ENCODE measurements at regions not wholly inside any gene's neighbourhood (a gene's known extent, or its start where the extent isn't known, plus 50 kb on each side); places are given as distances from the start of the nearest gene placed in this dataset.

- TF ChIP-seq CTCF (IDR thresholded peaks at IDR 0.05): no peak
- intact Hi-C loops (cut with DNase I): no loop called here
- no peaks in the 10 kb centered on the region for H3K9me3 ChIP-seq
- H3K4me3 ChIP-seq: no peak overlapping the region
- no peaks in the 10 kb centered on the region for H3K36me3 ChIP-seq
- H3K27me3 ChIP-seq: no peaks in the 10 kb centered on the region
- peaks cover 4 to 9% of the 10 kb centered on the region in 2 donors for H3K4me1 ChIP-seq
- DNase-seq (ENCODE audit: low spot score in 2 of 2): no peak
- H3K27ac ChIP-seq: no peak overlapping the region
Measured at GRCh38 chr1:2946999-2947690, 74.1 kb upstream of the ACTRT2 start.

- intact Hi-C loops (cut with DNase I): no loop called here
- Histone ChIP-seq H3K36me3 (no peaks in the 10 kb centered on the region), H3K4me3 (no peak overlapping the region), H3K27me3 (no peaks in the 10 kb centered on the region), H3K27ac (no peak overlapping the region), H3K4me1 (peaks cover 4 to 9% of the 10 kb centered on the region in 2 donors), H3K9me3 (no peaks in the 10 kb centered on the region)
- no peak for DNase-seq (ENCODE audit: low spot score in 2 of 2)
- no peak for TF ChIP-seq CTCF (IDR thresholded peaks at IDR 0.05)
Measured at GRCh38 chr1:2948001-2948750, 73.1 kb upstream of the ACTRT2 start.

- no peaks in the 10 kb centered on the region for H3K36me3 ChIP-seq
- no peak for DNase-seq (ENCODE audit: low spot score in 2 of 2)
- peak overlapping the region in 1 of 2 donors; percentile 24 for H3K27ac ChIP-seq
- intact Hi-C loops (cut with DNase I): no loop called here
- no peak for TF ChIP-seq CTCF (IDR thresholded peaks at IDR 0.05)
- H3K4me3 ChIP-seq: no peak overlapping the region
- peaks cover 4 to 9% of the 10 kb centered on the region in 2 donors for H3K4me1 ChIP-seq
- no peaks in the 10 kb centered on the region for H3K9me3 ChIP-seq
- H3K27me3 ChIP-seq: no peaks in the 10 kb centered on the region
Measured at GRCh38 chr1:2948751-2949680, 72.3 kb upstream of the ACTRT2 start.

- intact Hi-C loops (cut with DNase I): no loop called here
- H3K27me3 ChIP-seq: no peaks in the 10 kb centered on the region
- H3K36me3 ChIP-seq: no peaks in the 10 kb centered on the region
- no peak for TF ChIP-seq CTCF (IDR thresholded peaks at IDR 0.05)
- peak overlapping the region; percentile 27 to 36 for H3K27ac ChIP-seq
- no peaks in the 10 kb centered on the region for H3K9me3 ChIP-seq
- peaks cover 4 to 9% of the 10 kb centered on the region in 2 donors for H3K4me1 ChIP-seq
- peak overlapping the region in 1 of 2 donors; percentile 8 for H3K4me3 ChIP-seq
- no peak for DNase-seq (ENCODE audit: low spot score in 2 of 2)
Measured at GRCh38 chr1:2949966-2950925, 71.0 kb upstream of the ACTRT2 start.

- Histone ChIP-seq H3K27ac (no peak overlapping the region), H3K27me3 (no peaks in the 10 kb centered on the region), H3K9me3 (no peaks in the 10 kb centered on the region), H3K36me3 (no peaks in the 10 kb centered on the region), H3K4me3 (no peak overlapping the region), H3K4me1 (peaks cover 4 to 9% of the 10 kb centered on the region in 2 donors)
- DNase-seq (ENCODE audit: low spot score in 2 of 2): no peak
- intact Hi-C loops (cut with DNase I): no loop called here
- TF ChIP-seq CTCF (IDR thresholded peaks at IDR 0.05): no peak
Measured at GRCh38 chr1:2950926-2951305, 70.4 kb upstream of the ACTRT2 start.
